Uterus (tissue), 3 donors: ENCODE measurements at regions not wholly inside any gene's neighbourhood (a gene's known extent, or its start where the extent isn't known, plus 50 kb on each side); places are given as distances from the start of the nearest gene placed in this dataset.

Source experiments
- DNase-seq, 2 donors: peaks; one replicate each; pipeline ENCODE4 v3.0.0-alpha.2; 2019 to 2020
- H3K27ac ChIP-seq, 2 donors: fragments of 200-600 bp; sonication (generic); 1 replicate in 1 of 2; 2 replicates in 1 of 2; pipeline ENCODE4 v1.5.1; 2016 to 2018
- H3K27me3 ChIP-seq, 2 donors: fragments of 200-600 bp; sonication (generic); one replicate each; pipeline ENCODE4 v1.5.1; 2018 to 2019; ENCODE audit warnings: control low read depth in 1 of 2
- H3K36me3 ChIP-seq, 2 donors: fragments of 200-600 bp; sonication (generic); one replicate each; pipeline ENCODE4 v1.5.1; 2019; ENCODE audit warnings: control low read depth in 1 of 2
- H3K4me1 ChIP-seq, 2 donors: fragments of 200-600 bp; sonication (generic); one replicate each; pipeline ENCODE4 v1.5.1; 2018 to 2019; ENCODE audit warnings: control low read depth in 1 of 2
- H3K4me3 ChIP-seq, 2 donors: fragments of 200-600 bp; sonication (generic); 1 replicate in 1 of 2; 2 replicates in 1 of 2; pipeline ENCODE4 v1.5.1; 2018 to 2019; ENCODE audit warnings: mild to moderate bottlenecking in 1 of 2
- H3K9me3 ChIP-seq, 2 donors: fragments of 200-600 bp; sonication (generic); one replicate each; pipeline ENCODE4 v1.5.1; 2019; ENCODE audit warnings: control low read depth in 1 of 2
- POLR2A ChIP-seq, 2 donors: fragments of 450-650 bp; IDR thresholded peaks; one replicate each; pipeline ENCODE4 v1.6.1; 2016; ENCODE audit warnings: antibody characterized with exemption in 2 of 2, mild to moderate bottlenecking in 1 of 2, moderate library complexity in 1 of 2
- intact Hi-C: fragments of 100-400 bp; cut with DNase I; formaldehyde crosslinking; loops from one replicate; pipeline ENCODE4 v1.15.1; 2023; ENCODE audit warnings: low total_unique reads
- TF ChIP-seq, protein P1 (sequence below), 4 experiments: fragments of 200-600 bp in 2 of 4; fragments of 450-650 bp in 2 of 4; sonication (generic) in 2 of 4; IDR thresholded peaks; one replicate each; pipeline ENCODE4 v1.5.1; 2016 to 2019; ENCODE audit warnings: antibody characterized with exemption in 4 of 4, mild to moderate bottlenecking in 2 of 4, moderate library complexity in 1 of 4
- donor health status: DM: yes; HTN: yes; CAD: no.

DNA sequence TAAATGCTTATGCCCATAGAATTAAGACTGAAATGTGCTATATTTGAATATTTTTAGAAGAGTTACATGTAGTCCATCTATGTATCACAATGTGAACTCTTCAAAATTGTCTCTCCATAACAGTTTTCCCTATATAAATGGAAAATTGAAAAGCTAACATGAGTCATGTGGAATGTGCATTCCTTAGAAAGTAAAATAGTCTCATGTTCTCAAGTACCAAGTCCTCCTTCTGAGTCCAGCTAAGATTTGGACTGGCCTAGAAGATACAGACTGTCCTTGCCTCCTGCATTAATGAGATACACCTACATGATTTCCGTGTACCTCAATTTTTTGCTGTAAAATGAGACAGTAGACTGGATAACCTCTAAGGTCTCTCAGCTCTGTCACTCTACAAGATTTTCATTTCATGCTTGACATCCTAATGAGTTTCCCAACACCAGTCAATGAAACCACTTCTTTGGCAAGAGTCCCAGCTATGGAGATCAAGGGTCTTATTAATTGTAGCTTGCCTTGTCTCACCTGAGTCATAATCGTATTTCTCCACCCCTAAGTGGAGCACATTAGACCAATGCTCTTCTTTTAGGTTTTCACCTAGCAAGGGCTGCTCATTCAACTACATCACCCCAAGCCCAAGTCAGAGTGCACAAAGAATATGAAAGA lies 350.6 kb upstream of the IL12A start:
- no peaks in the 10 kb centered on the region for H3K4me1 ChIP-seq
- no peak overlapping the region for H3K27ac ChIP-seq
- no peak for DNase-seq
- H3K9me3 ChIP-seq, result no peaks in the 10 kb centered on the region
- no peaks in the 10 kb centered on the region for H3K27me3 ChIP-seq
- no peak overlapping the region for H3K4me3 ChIP-seq
- no peak for TF ChIP-seq POLR2A (IDR thresholded peaks at IDR 0.05)
- TF ChIP-seq, protein P1, sequence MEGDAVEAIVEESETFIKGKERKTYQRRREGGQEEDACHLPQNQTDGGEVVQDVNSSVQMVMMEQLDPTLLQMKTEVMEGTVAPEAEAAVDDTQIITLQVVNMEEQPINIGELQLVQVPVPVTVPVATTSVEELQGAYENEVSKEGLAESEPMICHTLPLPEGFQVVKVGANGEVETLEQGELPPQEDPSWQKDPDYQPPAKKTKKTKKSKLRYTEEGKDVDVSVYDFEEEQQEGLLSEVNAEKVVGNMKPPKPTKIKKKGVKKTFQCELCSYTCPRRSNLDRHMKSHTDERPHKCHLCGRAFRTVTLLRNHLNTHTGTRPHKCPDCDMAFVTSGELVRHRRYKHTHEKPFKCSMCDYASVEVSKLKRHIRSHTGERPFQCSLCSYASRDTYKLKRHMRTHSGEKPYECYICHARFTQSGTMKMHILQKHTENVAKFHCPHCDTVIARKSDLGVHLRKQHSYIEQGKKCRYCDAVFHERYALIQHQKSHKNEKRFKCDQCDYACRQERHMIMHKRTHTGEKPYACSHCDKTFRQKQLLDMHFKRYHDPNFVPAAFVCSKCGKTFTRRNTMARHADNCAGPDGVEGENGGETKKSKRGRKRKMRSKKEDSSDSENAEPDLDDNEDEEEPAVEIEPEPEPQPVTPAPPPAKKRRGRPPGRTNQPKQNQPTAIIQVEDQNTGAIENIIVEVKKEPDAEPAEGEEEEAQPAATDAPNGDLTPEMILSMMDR (IDR thresholded peaks at IDR 0.05), result no peak
- intact Hi-C loops, result no loop called here
- H3K36me3 ChIP-seq, result no peaks in the 10 kb centered on the region

DNA sequence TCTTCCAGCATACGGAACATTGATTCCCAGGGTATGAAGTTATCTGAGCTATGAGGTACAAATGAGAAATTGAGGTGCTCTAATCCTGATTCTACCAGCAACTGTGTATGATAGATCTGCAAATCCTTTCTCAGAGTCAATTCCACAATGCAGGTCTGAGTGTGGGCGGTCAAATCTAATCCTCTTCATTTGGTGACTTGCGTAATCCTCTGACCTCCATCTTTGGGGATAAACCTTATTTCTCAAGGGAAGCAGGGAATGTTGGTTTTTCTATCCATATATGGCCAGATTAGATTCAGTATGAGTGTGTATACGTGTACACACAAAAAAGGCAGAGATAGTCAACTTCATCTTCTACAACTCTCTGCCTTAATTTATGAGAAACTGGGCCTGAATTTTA lies 348.4 kb upstream of the IL12A start:
- no peak overlapping the region for H3K4me3 ChIP-seq
- H3K9me3 ChIP-seq, result no peaks in the 10 kb centered on the region
- no peak for TF ChIP-seq POLR2A (IDR thresholded peaks at IDR 0.05)
- TF ChIP-seq, protein P1 (IDR thresholded peaks at IDR 0.05), result no peak
- H3K4me1 ChIP-seq, result no peaks in the 10 kb centered on the region
- no peak for DNase-seq
- H3K27ac ChIP-seq, result no peak overlapping the region
- H3K27me3 ChIP-seq, result no peaks in the 10 kb centered on the region
- intact Hi-C loops, result no loop called here
- H3K36me3 ChIP-seq, result no peaks in the 10 kb centered on the region

DNA sequence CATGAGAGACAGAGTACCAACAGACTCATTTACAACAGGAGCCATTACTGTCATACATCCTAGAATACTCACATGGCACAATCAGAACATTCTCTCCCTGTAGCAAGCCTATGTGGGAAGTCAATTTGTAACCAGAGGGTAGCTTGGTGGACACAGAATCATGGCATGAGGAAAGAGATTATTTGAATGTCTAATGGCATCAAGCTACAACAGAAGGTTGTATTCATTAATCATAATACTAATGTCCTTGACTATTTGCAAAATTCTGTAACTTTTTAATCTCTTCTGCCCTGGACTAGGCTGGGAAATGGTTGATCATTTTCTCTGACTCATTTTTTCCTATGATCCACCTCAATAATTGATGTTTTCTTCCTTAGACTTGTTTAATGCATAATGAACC lies 345.2 kb upstream of the IL12A start:
- Histone ChIP-seq H3K4me1 (no peaks in the 10 kb centered on the region), H3K27me3 (no peaks in the 10 kb centered on the region), H3K4me3 (no peak overlapping the region), H3K27ac (no peak overlapping the region), H3K9me3 (no peaks in the 10 kb centered on the region), H3K36me3 (no peaks in the 10 kb centered on the region)
- DNase-seq, result no peak
- TF ChIP-seq, protein P1 (IDR thresholded peaks at IDR 0.05), result no peak
- no peak for TF ChIP-seq POLR2A (IDR thresholded peaks at IDR 0.05)
- intact Hi-C loops, result no loop called here

DNA sequence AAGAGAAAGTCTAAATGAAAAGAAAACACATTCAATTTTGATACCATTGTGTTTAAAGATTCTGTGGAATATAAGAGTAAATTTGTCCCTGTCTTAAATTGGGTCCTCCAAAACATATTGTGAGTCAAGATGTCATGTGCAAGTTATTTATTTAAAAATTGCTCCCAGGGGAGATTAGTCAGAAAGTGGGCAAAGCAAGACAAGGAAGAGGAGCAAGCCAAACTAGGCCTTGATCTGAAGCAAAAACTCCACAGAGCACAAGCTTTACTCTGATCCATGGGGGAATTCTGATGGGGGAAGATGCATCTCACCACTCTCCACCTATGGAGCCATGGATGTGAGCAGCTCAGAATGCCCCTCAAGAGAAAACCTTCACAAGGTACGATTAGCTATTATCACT lies 342.8 kb upstream of the IL12A start:
- no peak overlapping the region for H3K4me3 ChIP-seq
- intact Hi-C loops, result no loop called here
- TF ChIP-seq, protein P1 (IDR thresholded peaks at IDR 0.05), result no peak
- TF ChIP-seq POLR2A (IDR thresholded peaks at IDR 0.05), result no peak
- H3K36me3 ChIP-seq, result no peaks in the 10 kb centered on the region
- H3K27me3 ChIP-seq, result no peaks in the 10 kb centered on the region
- no peaks in the 10 kb centered on the region for H3K4me1 ChIP-seq
- no peaks in the 10 kb centered on the region for H3K9me3 ChIP-seq
- no peak overlapping the region for H3K27ac ChIP-seq
- DNase-seq, result no peak

DNA sequence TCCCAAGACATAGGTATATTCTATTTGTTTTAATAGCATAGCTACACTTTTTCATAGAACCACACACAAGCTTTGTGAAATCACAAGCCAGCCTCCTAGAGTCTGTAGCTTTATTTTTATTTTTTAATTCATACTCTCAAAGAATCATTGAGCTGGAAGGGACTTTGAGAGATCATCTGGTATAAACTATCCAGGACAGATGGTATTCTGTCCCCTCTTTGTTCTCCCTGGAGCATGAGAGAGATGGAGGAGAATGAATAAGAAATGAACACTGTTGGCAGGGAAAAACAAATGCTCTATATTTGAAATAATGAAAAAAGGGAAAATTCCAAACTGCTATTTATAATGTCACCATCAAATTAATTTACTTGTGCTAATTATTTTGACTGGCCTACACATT lies 338.7 kb upstream of the IL12A start:
- DNase-seq, result no peak
- Histone ChIP-seq H3K27me3 (no peaks in the 10 kb centered on the region), H3K4me3 (no peak overlapping the region), H3K36me3 (no peaks in the 10 kb centered on the region), H3K4me1 (no peaks in the 10 kb centered on the region), H3K27ac (no peak overlapping the region), H3K9me3 (no peaks in the 10 kb centered on the region)
- no peak for TF ChIP-seq POLR2A (IDR thresholded peaks at IDR 0.05)
- TF ChIP-seq, protein P1 (IDR thresholded peaks at IDR 0.05), result no peak
- intact Hi-C loops, result no loop called here
